HUDEP-2 (cell line): ENCODE measurements at regions not wholly inside any gene's neighbourhood (a gene's known extent, or its start where the extent isn't known, plus 50 kb on each side); places are given as distances from the start of the nearest gene placed in this dataset.

ENCODE experiments used
- DNase-seq, 76 experiments: peaks; one replicate each; lab custom pipeline; 2025; ENCODE audit not compliant: unreplicated experiment in 76 of 76; lab: John Stamatoyannopoulos, UW

DNA sequence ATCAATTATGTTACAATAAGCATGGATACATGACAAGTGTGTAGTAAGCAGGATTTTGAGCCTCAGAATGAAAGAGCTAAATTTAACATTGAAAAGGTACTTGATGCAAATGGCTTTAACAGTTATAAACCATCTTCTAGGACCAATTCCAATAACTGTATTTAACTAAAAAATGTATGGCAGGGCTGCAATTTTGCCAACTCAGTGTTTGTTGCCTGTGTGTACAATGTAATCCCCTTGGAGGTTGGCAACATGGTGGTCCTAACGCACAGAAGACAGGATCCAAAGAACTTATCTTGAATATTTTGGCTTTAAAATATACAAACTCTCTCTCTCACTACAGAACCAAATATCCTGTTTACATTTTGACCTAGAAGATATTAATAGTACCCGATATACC lies 2314.1 kb downstream of the LRRC4C start:
- DNase-seq: no peak

DNA sequence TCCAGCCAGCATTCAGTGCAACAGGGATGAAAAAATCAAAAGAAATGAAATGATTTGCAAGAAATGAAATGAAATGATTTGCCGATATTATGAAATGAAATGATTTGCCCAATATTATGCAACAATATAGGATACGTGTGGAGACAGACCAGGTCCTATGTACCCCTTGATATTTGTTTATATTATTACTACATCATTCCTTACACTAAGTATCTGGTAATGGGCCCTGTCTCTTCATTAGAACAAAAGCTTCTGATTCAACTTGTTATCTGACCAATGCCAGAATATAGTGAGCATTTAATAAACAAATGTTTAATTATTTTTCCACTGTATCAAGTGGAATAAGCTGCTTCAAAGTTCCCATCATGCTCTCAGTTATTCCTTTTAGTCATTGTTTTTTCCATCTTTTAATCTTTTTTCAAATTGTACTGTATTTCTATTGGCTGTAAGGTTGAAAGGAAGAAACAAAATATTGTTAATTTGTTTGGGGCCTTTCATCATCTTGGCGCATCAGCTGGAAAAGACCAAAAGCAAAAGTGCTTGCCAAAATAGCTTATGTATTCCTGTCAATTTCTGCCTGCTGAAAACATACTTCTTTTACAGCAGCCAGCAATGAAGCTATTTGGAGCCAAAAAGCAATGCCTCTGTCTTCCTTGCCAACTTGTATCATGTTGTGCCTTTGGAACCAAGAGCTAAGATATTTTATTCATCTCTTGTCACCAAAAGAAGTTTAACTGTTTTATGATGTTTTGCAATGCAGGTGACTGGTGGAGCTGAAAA lies 2314.9 kb downstream of the LRRC4C start:
- no peak for DNase-seq

DNA sequence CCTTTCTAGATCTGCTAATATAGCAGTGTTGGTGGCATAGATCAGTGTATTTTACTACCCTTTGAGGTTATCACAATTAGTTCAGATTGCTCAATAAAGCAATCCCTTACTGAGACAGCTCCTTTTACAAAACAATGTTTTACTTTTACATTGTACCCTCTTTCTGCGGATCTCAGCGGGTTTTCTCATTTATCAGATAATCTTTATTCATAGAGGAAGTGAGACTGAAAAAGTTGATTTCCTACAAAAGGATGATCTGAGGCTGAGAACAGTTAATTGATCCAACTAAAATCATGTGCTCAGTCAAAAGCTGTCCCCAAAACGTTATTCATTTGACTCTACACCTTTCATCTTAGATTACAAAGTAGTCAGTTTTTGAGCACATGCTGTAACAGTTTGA lies 2319.9 kb downstream of the LRRC4C start:
- no peak for DNase-seq

DNA sequence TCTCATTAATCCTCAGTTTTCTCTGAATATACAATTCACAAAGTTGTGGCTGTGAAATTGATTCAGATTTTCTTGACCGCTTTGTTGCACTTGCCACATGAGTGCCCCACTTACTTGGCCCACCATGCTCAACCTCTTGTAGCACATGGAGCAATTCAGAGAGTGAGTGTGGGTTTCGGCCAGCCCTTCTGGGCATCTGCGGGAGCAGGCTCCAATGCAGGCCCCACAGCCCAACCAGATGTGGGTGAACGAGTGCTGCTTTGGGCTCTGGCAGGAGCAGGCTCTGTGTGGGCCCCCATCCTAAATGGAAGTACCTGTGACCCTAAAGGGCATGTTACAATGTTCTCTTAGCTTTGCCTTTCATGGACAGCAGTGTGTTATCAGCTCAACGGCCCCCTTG lies 2338.6 kb downstream of the LRRC4C start:
- DNase-seq: no peak

DNA sequence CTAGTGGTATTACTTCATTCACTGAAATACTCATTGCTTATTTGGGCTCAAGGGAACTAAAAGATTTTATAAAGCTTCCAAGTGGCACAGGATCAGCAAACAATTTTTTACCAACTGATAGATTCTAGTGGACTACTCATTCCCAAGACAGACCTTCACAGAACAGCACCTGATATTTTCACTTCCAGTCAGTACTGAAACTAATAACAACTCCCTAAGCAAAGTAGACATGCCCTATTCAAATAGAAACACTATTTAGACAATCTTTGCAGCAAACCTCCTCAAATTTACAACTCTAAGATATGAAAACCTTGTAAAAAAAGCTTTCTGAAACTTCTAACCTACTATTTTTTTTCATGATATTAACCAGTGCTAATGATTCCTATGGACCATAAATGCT lies 2345.8 kb downstream of the LRRC4C start:
- DNase-seq: no peak

DNA sequence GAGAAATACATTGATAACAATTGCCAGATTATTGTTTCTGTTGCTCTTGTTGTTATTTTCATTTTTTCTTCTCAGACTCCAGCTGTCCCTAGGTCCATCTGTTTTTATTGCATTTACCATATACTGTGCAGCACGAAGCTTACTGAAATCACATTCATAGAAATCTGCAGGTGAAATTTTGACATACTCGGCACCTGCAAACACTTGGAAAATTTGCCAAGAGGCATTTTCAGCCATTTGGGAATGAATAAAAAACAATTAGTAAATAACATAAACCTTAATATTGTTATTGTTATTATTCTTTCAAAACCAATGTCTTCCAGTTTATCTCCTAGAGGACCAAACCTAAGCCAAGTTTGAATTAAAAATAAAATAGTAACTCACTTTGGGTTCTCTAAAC lies 2357.2 kb downstream of the LRRC4C start:
- DNase-seq: no peak

DNA sequence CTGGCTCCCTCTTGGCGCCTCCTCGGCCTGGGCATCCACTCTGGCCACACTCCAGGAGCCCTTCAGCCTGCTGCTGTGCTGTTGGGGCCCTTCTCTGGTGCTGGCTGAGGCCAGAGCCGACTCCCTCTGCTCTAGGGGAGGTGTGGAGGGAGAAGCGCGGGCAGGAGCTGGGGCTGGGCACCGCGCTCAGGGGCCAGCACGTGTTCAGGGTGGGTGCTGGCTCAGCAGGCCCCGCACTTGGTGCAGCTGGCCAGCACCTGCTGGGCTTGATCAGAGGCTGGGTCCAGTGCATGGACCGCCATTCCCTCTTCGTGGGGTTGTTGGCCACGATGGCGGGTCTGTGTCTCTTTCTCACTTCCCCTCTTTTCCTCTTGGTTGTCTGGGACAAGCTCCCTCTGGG lies 2381.0 kb downstream of the LRRC4C start:
- DNase-seq: no peak

DNA sequence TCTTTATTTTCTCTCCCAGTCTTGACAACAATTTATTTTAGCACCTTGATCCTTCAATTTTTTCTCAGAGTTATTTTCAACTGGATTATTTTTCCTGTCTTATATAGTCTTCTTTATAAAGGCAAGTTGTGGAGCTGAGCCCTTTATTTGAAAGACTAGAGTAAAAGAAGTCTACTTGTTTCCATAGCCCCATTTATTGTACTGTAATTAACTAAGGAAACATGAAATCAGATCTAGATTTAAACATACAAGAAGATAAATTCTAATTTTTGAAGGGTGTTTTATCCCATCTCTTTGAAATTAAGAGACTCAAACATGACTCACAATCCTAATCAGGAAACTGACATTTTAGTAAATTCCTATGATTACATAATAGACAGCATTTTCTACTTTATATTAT lies 2421.8 kb downstream of the LRRC4C start:
- DNase-seq: no peak

DNA sequence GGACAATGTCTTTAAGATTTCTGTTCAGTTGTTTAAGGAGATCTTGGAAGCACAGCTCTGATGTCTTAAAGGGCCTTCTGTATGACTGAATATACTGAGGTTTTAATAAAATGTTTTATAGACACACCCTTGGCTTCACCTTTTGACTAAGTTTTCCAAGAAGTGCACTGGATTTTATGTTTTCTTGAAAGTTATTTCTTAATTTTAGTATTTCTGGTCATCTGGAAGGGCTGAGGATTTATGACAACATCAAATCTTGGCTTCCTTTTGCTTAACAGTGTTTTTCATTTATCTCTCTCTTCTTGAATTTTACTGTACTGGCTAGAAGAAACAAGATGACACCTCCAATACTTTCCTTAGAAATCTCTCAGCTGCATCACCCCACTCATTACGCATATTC lies 2423.4 kb downstream of the LRRC4C start:
- no peak for DNase-seq

DNA sequence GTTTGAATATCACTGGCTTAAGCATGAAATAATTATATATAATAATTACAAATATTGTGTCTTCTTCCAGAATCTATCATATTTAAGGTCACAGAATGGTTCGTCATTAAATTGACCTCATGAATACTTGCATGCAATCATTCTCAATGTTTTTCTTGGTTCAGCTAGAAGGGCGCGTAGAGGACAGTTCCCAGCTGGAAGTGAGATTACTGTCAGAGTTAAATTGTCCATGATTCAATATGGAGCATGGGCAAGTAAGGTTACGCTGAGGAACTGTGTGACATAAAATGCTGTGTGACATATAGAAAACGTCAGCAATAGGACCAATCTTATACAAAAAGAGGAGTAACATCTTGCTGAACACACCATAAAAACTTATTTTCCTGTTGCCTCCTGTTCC lies 2423.5 kb upstream of the RAG2 start:
- no peak for DNase-seq

DNA sequence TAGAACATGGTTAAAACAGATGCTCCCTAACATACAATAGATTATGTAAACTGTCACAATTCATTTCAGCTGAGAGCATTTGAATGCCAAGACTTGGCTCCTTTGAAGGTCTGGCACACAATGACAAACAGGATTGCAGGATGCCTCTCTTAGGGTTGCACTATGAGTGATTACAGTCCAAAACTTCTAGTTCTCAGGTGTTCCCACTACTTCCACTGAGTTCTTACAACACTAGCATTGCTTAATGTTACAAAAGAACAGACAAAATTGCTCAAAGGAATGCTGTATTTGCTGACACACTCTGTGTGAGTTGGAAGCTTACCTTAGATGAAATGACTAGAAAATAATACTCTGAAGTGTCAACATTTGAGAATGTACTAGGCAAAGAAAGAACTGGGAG lies 2413.8 kb upstream of the RAG2 start:
- no peak for DNase-seq

DNA sequence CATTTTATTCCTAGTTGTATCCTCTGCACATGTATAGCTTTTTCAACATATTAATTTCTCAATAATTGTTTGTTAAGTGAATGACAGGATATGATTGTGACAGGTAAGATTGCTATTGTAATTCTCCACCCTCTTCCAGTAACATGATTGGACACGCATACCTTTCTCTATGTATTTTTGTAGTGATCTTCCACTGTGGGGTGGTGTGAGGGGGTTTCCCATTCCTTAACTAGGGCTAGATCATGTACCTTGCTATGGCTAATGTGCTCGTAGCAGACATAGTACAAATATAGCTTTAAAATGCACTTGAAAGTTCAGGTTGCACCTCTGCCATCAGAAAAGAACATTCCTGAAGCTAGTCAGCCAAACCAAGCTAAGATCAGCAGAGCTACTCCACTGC lies 2392.8 kb upstream of the RAG2 start:
- no peak for DNase-seq

DNA sequence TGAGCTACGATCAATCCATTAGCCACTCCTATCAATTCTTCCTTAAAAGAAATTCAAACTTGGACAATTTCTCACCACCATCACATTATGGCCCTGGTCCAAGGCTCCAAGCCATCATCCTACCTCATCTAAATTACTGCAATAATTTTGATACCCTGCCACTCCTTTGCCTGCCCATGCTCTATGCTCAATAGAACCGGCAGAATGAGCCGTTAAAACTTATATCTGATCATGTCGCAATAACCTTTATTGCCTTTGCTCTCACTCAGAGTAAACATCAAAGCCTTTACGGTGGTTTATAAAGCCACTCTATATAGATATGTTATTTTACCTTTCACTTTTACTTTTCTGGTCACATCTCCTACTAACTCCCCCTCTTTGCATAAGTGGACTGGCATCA lies 2392.1 kb upstream of the RAG2 start:
- no peak for DNase-seq

DNA sequence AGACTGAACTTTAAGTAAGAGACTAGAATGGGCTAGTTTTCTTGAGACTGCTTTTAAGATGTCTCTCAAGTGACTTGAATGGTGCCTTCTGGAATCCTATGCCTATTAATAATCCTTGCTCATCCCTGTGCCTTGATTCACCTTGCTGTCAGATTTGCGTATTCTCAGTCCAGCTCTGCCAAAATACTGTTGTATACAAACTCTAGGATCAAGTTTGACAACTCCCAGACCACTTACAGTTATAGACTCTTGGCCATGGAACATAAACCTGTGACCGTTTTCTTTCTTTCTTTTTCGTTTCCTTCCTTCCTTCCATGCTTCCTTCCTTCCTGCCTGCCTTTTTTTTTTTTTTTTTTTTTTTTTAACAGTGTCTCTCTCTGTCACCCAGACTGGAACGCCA lies 2390.9 kb upstream of the RAG2 start:
- DNase-seq: no peak

DNA sequence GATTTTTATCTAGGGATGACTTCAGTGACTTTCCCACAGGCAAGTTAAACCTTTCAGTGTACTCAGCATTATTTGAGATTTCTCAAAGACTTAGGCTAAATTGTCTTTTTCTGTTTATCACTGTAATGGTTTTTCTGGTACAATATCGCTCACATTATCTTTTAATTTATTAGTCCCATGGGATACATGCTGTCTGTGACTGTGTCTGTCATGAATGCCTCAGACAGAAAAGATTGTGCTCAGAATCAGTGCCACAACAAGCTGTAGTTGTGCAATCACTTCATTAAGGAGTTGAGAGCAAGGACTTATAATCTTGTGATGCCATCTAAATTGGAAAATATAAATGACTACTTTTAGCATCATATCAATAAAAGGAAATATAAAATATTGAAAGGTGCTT lies 2374.2 kb upstream of the RAG2 start:
- DNase-seq: no peak

DNA sequence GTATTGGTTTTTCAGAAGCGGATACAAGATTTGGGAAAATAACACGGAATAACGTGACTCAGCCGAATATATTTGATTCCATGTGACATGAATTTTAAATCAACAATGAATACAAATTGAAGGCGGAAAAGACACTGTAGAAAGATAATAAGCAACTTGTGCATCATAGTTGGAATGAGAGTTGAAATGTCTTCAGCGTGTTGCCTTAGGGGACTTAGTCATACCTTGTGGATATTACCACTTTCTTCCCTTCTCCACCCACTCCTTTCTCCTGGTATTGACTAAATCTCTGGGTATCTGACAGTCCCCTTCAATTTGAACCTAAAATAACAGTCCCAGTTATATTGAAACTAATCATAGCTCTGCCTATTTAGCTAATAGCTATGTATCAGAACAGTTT lies 2373.1 kb upstream of the RAG2 start:
- DNase-seq: no peak

DNA sequence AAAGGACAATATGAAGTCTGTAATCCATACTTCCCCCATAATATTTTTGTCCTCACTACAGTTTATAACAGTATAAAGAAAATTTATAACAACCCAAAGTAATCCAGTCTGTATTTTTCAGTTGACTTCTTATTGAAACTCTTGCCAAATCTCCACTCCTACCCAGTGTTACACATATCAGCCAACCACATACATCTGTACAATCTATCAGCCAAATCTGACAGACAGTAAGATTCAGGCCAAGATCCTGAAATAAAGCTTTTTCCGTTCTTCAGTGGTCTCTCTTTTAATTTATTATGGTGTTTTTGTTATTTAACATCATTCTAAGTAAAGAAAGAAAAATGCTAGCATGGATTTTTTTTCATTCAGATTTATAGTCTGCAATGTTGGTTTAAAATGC lies 2370.9 kb upstream of the RAG2 start:
- DNase-seq: no peak

DNA sequence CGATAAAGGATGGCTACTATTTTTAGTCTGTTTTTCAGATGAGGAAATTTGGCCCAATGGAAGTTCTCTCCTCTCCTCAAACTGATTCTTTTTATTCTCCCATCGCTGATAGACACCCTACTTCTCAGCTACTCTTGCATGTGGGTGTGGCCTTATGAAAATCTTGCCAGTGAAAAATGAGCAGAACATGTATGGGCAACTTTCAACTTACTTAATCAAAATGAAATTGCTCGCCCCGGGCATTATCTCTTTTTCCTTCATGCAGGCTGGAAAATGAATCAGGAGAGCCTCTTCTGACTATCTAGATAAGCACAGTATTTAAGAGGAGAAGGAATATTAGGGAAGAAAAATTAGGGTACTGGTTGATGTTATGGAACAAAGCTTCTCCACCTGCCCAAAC lies 2354.7 kb upstream of the RAG2 start:
- no peak for DNase-seq

DNA sequence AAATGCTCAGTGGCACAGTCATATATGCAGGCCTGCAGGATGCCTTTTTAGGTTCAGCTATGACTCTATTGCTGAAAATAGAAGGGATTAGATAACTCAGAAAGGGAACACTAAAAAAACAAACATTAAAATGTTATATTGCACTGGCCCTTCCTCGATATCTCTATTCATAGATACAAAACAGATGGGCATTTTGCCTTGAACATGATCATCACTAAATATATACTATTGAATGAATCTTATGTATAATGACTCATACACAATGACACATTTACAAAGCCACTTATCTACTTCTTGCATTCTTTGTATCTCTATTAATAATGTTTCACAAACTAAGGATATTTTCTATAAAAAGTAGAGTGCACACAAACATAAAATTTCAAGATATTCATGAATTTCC lies 2352.8 kb upstream of the RAG2 start:
- no peak for DNase-seq

DNA sequence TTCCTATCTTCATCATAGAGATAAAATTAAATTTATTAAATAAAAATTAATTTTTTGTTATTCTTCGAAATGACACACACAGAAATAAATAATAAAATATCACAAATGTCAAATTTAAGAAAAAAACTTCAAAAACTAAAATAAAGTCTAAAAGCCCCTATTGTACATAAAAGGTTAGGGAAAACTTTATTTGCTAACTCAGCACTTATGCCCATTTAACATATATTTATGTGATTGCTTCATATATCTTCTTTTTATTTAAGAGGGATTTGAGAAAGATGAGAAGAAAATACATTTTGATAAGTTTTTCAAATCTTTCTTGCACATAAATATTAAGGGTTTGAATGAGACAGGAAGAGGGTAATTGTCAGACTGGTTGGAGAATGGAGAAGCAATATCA lies 2350.4 kb upstream of the RAG2 start:
- DNase-seq: no peak

DNA sequence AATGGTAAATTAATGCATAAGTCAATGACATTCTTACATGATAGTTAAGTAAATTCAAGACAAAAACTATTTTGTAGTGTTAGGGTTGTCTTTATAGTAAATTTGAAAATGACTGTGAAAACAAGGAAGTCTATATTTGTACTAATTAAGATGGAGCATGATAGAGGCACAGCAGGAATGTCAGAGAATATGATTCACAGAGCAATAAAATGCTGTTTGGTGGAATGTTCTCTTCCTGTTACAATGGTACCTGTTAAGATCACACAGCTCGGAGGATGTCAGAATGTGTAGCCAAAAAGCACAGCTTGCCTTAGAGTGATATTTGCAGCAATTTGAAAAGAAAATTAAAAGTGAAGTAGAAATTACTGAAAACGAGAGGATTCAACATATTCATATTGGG lies 2339.7 kb upstream of the RAG2 start:
- no peak for DNase-seq

DNA sequence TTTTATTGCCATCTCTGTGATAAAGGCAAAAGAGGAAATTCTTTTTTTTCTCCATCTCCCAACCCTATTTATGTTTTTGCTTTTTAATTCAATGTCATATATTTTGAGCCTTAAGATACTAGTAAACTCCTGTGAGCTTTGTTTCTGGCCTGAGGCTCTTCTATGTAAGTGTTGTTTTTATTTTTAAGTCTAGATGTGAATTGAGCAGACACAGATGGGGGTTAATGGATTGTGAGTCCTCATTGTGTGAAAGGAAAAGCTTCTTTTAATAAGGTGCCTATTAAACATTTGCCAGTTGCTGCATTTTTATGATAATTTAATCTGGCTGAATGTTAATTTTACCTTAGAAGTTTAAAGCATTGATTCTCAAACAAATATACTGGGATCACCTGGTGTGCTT lies 2337.9 kb upstream of the RAG2 start:
- no peak for DNase-seq

DNA sequence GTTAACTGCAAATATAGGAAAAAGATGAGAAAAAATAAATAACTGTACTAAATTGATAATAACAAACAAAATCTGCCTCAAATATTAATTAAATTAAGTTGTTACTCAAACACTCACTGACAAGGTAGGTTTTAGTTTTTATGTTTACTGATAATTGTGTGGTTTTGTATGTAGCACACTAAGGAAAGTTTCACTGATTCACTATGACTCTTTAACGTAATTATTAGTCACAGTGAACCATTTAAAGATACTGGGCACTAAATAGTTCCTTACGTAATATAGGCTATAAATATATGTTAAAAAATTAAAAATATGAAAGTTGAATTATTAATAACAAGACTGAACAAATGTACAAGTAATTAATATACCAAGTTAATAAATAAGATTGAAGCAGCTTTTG lies 2330.0 kb upstream of the RAG2 start:
- no peak for DNase-seq
